Astrocyte (in vitro differentiated cells and primary cell): ENCODE measurements at regions not wholly inside any gene's neighbourhood (a gene's known extent, or its start where the extent isn't known, plus 50 kb on each side); places are given as distances from the start of the nearest gene placed in this dataset.

Source experiments
- DNase-seq: peaks from one replicate; pipeline ENCODE4 v3.0.0-alpha.2; 2010; ENCODE audit warnings: low read depth
- FAIRE-seq: peaks from 2 replicates; lab custom pipeline; 2011; peaks lifted over from hg19 to GRCh38; lab: Jason Lieb, UNC
- H2AFZ ChIP-seq: 2 replicates; pipeline ENCODE4 v1.6.0; 2012; ENCODE audit warnings: low read depth, low read length, inconsistent platforms
- H3K27ac ChIP-seq: 2 replicates; pipeline ENCODE4 v1.5.1; 2011; ENCODE audit warnings: low read depth, low read length, inconsistent platforms
- H3K27me3 ChIP-seq: 2 replicates; pipeline ENCODE4 v1.6.0; 2011; ENCODE audit warnings: low read length, inconsistent platforms; ENCODE audit not compliant: insufficient read depth
- H3K36me3 ChIP-seq: 2 replicates; pipeline ENCODE4 v1.5.1; 2011; ENCODE audit warnings: low read length, inconsistent platforms; ENCODE audit not compliant: insufficient read depth
- H3K4me1 ChIP-seq: 2 replicates; pipeline ENCODE4 v1.5.1; 2011; ENCODE audit warnings: low read length, inconsistent platforms; ENCODE audit not compliant: insufficient read depth
- H3K4me2 ChIP-seq: 2 replicates; pipeline ENCODE4 v1.6.0; 2012; ENCODE audit warnings: low read length, inconsistent platforms
- H3K4me3 ChIP-seq: 2 replicates; pipeline ENCODE4 v1.5.1; 2011; ENCODE audit warnings: low read depth, mild to moderate bottlenecking, low read length, inconsistent platforms; ENCODE audit not compliant: insufficient read depth
- H3K79me2 ChIP-seq: 2 replicates; pipeline ENCODE4 v1.6.0; 2012; ENCODE audit warnings: mild to moderate bottlenecking, low read length, inconsistent platforms; ENCODE audit not compliant: insufficient read depth
- H3K9ac ChIP-seq: 2 replicates; pipeline ENCODE4 v1.6.0; 2012; ENCODE audit warnings: mild to moderate bottlenecking, low read length, inconsistent platforms
- H3K9me3 ChIP-seq: 2 replicates; pipeline ENCODE4 v1.5.1; 2012; ENCODE audit warnings: low read depth, mild to moderate bottlenecking, low read length, inconsistent platforms; ENCODE audit not compliant: insufficient read depth
- H4K20me1 ChIP-seq: 2 replicates; pipeline ENCODE4 v1.6.0; 2012; ENCODE audit warnings: low read length, inconsistent platforms; ENCODE audit not compliant: insufficient read depth
- H3K27ac Mint-ChIP-seq: one replicate; pipeline ENCODE4 v1.8.0; 2021; ENCODE audit warnings: mild to moderate bottlenecking, mixed read lengths; ENCODE audit not compliant: unreplicated experiment
- H3K27me3 Mint-ChIP-seq: one replicate; pipeline ENCODE4 v1.8.0; 2021; ENCODE audit warnings: low read depth, mixed read lengths; ENCODE audit not compliant: unreplicated experiment
- H3K36me3 Mint-ChIP-seq: one replicate; pipeline ENCODE4 v1.8.0; 2021; ENCODE audit warnings: low read depth, mixed read lengths; ENCODE audit not compliant: unreplicated experiment
- H3K4me1 Mint-ChIP-seq: one replicate; pipeline ENCODE4 v1.8.0; 2021; ENCODE audit warnings: low read depth, mixed read lengths; ENCODE audit not compliant: unreplicated experiment
- H3K4me3 Mint-ChIP-seq: one replicate; pipeline ENCODE4 v1.8.0; 2021; ENCODE audit warnings: mild to moderate bottlenecking, moderate library complexity, mixed read lengths; ENCODE audit not compliant: unreplicated experiment
- H3K9me3 Mint-ChIP-seq: one replicate; pipeline ENCODE4 v1.8.0; 2021; ENCODE audit warnings: mild to moderate bottlenecking, mixed read lengths; ENCODE audit not compliant: unreplicated experiment
- EZH2 ChIP-seq: IDR thresholded peaks from 2 replicates; pipeline ENCODE4 v1.6.1; 2012; ENCODE audit warnings: mild to moderate bottlenecking, low read length, inconsistent platforms; ENCODE audit not compliant: insufficient read depth
- TF ChIP-seq, protein P1 (sequence below): IDR thresholded peaks from 2 replicates; pipeline ENCODE4 v1.5.1; 2011; ENCODE audit warnings: low read depth, mild to moderate bottlenecking, inconsistent platforms, low read length, moderate library complexity; ENCODE audit not compliant: insufficient read depth

DNA sequence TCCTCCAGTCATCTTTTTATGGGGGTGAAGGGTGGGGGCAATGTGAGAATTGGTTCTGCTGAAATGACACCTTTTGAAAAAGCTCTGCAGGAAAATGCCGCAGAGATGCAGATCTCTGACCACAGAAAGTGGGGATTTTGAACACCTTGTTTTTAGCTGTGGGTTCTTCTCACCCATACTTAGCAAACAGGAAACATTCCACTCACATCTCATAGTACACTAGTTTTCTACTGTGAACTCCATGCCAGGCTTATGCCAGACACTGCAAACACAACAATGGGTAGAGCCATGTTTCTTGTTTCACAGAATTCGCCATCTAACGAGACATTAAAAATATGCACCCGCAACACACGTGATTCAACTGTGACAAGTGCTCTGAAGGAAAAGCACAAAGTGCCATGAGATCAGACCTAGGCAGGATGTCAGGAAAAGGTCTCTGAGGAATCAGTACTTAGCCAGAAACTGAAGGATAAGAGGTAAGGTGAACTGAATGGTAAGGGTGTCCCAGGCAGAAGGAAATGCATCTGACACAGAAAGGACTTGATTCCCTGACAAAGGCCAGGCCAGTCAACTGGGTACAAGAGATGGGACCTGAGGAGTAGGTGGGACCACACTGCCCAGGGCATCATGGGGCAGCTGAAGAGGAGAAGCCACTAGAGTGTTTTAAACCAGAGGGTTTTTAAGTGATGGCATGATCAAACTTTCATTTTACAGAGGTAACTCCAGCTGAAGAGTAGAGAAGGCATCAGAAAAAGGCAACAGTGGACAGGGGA, 83.8 kb upstream of the JAK1 start:
- H3K9me3 ChIP-seq, result no peaks in the 10 kb centered on the region
- no peak overlapping the region for H3K4me3 ChIP-seq
- TF ChIP-seq, protein P1, sequence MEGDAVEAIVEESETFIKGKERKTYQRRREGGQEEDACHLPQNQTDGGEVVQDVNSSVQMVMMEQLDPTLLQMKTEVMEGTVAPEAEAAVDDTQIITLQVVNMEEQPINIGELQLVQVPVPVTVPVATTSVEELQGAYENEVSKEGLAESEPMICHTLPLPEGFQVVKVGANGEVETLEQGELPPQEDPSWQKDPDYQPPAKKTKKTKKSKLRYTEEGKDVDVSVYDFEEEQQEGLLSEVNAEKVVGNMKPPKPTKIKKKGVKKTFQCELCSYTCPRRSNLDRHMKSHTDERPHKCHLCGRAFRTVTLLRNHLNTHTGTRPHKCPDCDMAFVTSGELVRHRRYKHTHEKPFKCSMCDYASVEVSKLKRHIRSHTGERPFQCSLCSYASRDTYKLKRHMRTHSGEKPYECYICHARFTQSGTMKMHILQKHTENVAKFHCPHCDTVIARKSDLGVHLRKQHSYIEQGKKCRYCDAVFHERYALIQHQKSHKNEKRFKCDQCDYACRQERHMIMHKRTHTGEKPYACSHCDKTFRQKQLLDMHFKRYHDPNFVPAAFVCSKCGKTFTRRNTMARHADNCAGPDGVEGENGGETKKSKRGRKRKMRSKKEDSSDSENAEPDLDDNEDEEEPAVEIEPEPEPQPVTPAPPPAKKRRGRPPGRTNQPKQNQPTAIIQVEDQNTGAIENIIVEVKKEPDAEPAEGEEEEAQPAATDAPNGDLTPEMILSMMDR, result no peak
- no peak for TF ChIP-seq EZH2
- no peak overlapping the region for H3K4me3 Mint-ChIP-seq
- peaks cover 15% of the 10 kb centered on the region for H3K27me3 Mint-ChIP-seq
- no peak overlapping the region for H3K27ac Mint-ChIP-seq
- no peak overlapping the region for H3K27ac ChIP-seq
- H3K4me2 ChIP-seq, result no peak overlapping the region
- H3K9ac ChIP-seq, result no peak overlapping the region
- no peaks in the 10 kb centered on the region for H3K27me3 ChIP-seq
- DNase-seq (no peak), FAIRE-seq (no peak)
- no peaks in the 10 kb centered on the region for H3K79me2 ChIP-seq
- no peaks in the 10 kb centered on the region for H3K36me3 ChIP-seq
- no peaks in the 10 kb centered on the region for H3K4me1 ChIP-seq
- H4K20me1 ChIP-seq, result no peaks in the 10 kb centered on the region
- no peaks in the 10 kb centered on the region for H3K4me1 Mint-ChIP-seq
- H2AFZ ChIP-seq, result no peak overlapping the region
- no peaks in the 10 kb centered on the region for H3K9me3 Mint-ChIP-seq
- no peaks in the 10 kb centered on the region for H3K36me3 Mint-ChIP-seq

DNA sequence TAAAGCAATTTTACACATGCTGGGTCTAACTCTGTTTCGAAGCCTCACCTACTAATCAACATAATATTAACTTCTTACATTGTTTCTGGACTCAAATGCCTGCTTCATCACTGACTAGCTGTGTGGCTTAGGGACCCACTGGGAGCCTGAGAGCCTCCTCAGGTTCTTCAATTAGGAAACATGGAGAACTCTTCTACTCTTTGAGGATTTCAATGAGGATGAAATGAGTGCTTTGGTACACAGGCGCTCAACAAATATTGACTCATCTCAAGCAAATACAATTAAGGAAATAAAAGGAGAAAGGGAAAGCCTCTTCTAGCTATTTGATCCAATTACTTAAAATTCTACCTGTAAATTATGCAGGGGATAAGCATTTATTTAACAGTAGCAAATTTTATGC, 84.4 kb upstream of the JAK1 start:
- Histone ChIP-seq H3K4me3 (no peak overlapping the region), H3K9me3 (no peaks in the 10 kb centered on the region), H3K36me3 (no peaks in the 10 kb centered on the region), H3K79me2 (no peaks in the 10 kb centered on the region), H3K4me1 (no peaks in the 10 kb centered on the region), H3K9ac (no peak overlapping the region), H4K20me1 (no peaks in the 10 kb centered on the region), H3K27ac (no peak overlapping the region), H3K4me2 (no peak overlapping the region), H2AFZ (no peak overlapping the region), H3K27me3 (no peaks in the 10 kb centered on the region)
- Mint-ChIP-seq H3K9me3 (no peaks in the 10 kb centered on the region), H3K27ac (no peak overlapping the region), H3K4me1 (no peaks in the 10 kb centered on the region), H3K4me3 (no peak overlapping the region), H3K36me3 (no peaks in the 10 kb centered on the region), H3K27me3 (peaks cover 15% of the 10 kb centered on the region)
- DNase-seq (no peak), FAIRE-seq (no peak)
- TF ChIP-seq, protein P1, result no peak
- TF ChIP-seq EZH2, result no peak

DNA sequence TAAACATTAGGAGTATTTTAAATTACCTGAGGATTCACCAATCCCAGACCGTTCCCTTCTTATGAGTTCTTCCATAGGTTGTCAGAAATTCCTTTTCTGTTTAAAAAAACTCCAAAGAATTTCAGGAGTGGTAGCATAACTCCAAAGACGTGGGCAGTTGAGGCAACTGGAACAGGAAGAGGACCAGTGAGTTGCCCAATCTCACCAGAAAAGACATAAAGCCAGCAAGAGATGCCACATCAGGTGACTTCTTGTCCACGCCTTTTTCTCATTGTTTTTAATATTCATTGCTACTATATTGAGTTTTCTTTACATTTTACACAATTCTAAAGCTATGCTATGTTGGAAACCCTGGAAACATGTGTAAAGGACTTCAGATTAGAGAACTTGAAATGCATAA, 88.1 kb upstream of the JAK1 start:
- Histone ChIP-seq H3K79me2 (no peaks in the 10 kb centered on the region), H2AFZ (no peak overlapping the region), H3K9ac (no peak overlapping the region), H3K9me3 (no peaks in the 10 kb centered on the region), H3K4me3 (no peak overlapping the region), H3K27me3 (no peaks in the 10 kb centered on the region), H3K4me1 (no peaks in the 10 kb centered on the region), H3K4me2 (no peak overlapping the region), H3K27ac (no peak overlapping the region), H4K20me1 (no peaks in the 10 kb centered on the region), H3K36me3 (no peaks in the 10 kb centered on the region)
- FAIRE-seq (no peak), DNase-seq (no peak)
- Mint-ChIP-seq H3K9me3 (no peaks in the 10 kb centered on the region), H3K27me3 (peaks cover 6% of the 10 kb centered on the region), H3K4me3 (no peak overlapping the region), H3K27ac (no peak overlapping the region), H3K4me1 (peaks cover 1% of the 10 kb centered on the region), H3K36me3 (peaks cover 3% of the 10 kb centered on the region)
- TF ChIP-seq EZH2, result no peak
